A549 (cell line): ENCODE measurements at regions not wholly inside any gene's neighbourhood (a gene's known extent, or its start where the extent isn't known, plus 50 kb on each side); places are given as distances from the start of the nearest gene placed in this dataset.

Source experiments
- RAD21 ChIP-seq, 2 experiments: fragments of >200 bp in 1 of 2; sonication (Bioruptor Twin) in 1 of 2; formaldehyde crosslinking in 1 of 2; IDR thresholded peaks in 1 of 2; conservative IDR thresholded peaks in 1 of 2; 2 replicates in 1 of 2; 3 replicates in 1 of 2; pipeline ENCODE4 v1.6.1; 2012 to 2018; ENCODE audit warnings: inconsistent platforms in 1 of 2
- TF ChIP-seq, protein P1 (sequence below): fragments of >200 bp; sonication (Bioruptor Twin); formaldehyde crosslinking; IDR thresholded peaks from 3 replicates; pipeline ENCODE4 v1.5.1; 2016

- TF ChIP-seq, protein P1, sequence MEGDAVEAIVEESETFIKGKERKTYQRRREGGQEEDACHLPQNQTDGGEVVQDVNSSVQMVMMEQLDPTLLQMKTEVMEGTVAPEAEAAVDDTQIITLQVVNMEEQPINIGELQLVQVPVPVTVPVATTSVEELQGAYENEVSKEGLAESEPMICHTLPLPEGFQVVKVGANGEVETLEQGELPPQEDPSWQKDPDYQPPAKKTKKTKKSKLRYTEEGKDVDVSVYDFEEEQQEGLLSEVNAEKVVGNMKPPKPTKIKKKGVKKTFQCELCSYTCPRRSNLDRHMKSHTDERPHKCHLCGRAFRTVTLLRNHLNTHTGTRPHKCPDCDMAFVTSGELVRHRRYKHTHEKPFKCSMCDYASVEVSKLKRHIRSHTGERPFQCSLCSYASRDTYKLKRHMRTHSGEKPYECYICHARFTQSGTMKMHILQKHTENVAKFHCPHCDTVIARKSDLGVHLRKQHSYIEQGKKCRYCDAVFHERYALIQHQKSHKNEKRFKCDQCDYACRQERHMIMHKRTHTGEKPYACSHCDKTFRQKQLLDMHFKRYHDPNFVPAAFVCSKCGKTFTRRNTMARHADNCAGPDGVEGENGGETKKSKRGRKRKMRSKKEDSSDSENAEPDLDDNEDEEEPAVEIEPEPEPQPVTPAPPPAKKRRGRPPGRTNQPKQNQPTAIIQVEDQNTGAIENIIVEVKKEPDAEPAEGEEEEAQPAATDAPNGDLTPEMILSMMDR: no peak
- no peak for TF ChIP-seq RAD21 (conservative IDR thresholded peaks at IDR 0.05 in 1 of 2, IDR thresholded peaks at IDR 0.05 in 1 of 2)
Measured at GRCh38 chr6:110036408-110037302, 58.5 kb downstream of the GPR6 start.
